Activated CD8-positive, alpha-beta memory T cell treated with anti-CD3 and anti-CD28 coated beads, Interleukin-2, amount 50 U/mL, for 1 hour (primary cell): ENCODE measurements at regions not wholly inside any gene's neighbourhood (a gene's known extent, or its start where the extent isn't known, plus 50 kb on each side); places are given as distances from the start of the nearest gene placed in this dataset.

ENCODE experiments used
- DNase-seq: peaks from one replicate; pipeline ENCODE4 v3.0.0-alpha.2; 2020; ENCODE audit errors: extremely low read depth

GRCh38 chr2:147553775-147554271, 291.0 kb upstream of the ACVR2A start:
- no peak for DNase-seq

- no peak for DNase-seq
Measured at GRCh38 chr2:147550995-147551731, 293.7 kb upstream of the ACVR2A start.

GRCh38 chr2:147549054-147549453, 295.8 kb upstream of the ACVR2A start:
- DNase-seq: no peak

GRCh38 chr2:147548451-147548850, 296.4 kb upstream of the ACVR2A start:
- DNase-seq: no peak

GRCh38 chr2:147547440-147547839, 297.4 kb upstream of the ACVR2A start:
- no peak for DNase-seq

- DNase-seq: no peak
Measured at GRCh38 chr2:147546109-147546508, 298.7 kb upstream of the ACVR2A start.

- no peak for DNase-seq
Measured at GRCh38 chr2:147543056-147543455, 301.8 kb upstream of the ACVR2A start.

GRCh38 chr2:147542351-147542750, 302.5 kb upstream of the ACVR2A start:
- DNase-seq: no peak

- DNase-seq: no peak
Measured at GRCh38 chr2:147541314-147541713, 303.5 kb upstream of the ACVR2A start.

GRCh38 chr2:147538821-147539220, 306.0 kb upstream of the ACVR2A start:
- no peak for DNase-seq

GRCh38 chr2:147538088-147538487, 306.7 kb upstream of the ACVR2A start:
- DNase-seq: no peak

GRCh38 chr2:147531269-147531668, 313.6 kb upstream of the ACVR2A start:
- no peak for DNase-seq

- no peak for DNase-seq
Measured at GRCh38 chr2:147530033-147530432, 314.8 kb upstream of the ACVR2A start.

- DNase-seq: no peak
Measured at GRCh38 chr2:147525819-147526489, 318.9 kb upstream of the ACVR2A start.

GRCh38 chr2:147524912-147525311, 319.9 kb upstream of the ACVR2A start:
- no peak for DNase-seq

GRCh38 chr2:147523415-147523814, 321.4 kb upstream of the ACVR2A start:
- DNase-seq: no peak

GRCh38 chr2:147521936-147522335, 322.9 kb upstream of the ACVR2A start:
- no peak for DNase-seq

GRCh38 chr2:147520817-147521216, 324.0 kb upstream of the ACVR2A start:
- no peak for DNase-seq

GRCh38 chr2:147519178-147519577, 325.7 kb upstream of the ACVR2A start:
- DNase-seq: no peak

- no peak for DNase-seq
Measured at GRCh38 chr2:147515213-147515612, 329.6 kb upstream of the ACVR2A start.

GRCh38 chr2:147512206-147512605, 332.6 kb upstream of the ACVR2A start:
- DNase-seq: no peak

GRCh38 chr2:147511491-147511948, 333.3 kb upstream of the ACVR2A start:
- DNase-seq: no peak

- DNase-seq: no peak
Measured at GRCh38 chr2:147509821-147510220, 335.0 kb upstream of the ACVR2A start.
